DND-41 (cell line): ENCODE measurements at regions not wholly inside any gene's neighbourhood (a gene's known extent, or its start where the extent isn't known, plus 50 kb on each side); places are given as distances from the start of the nearest gene placed in this dataset.

Experiments
- ATAC-seq: fragments of 200-7000 bp; cut with Tn5 transposase; 3 replicates; pipeline ENCODE4 v1.9.1; 2021; ENCODE audit warnings: low read depth; ENCODE audit not compliant: insufficient read depth
- DNase-seq: peaks from one replicate; pipeline ENCODE4 v3.0.0-alpha.2; 2020
- H2AFZ ChIP-seq: 2 replicates; pipeline ENCODE4 v1.6.0; 2012; ENCODE audit warnings: low read depth, low read length
- H3K27ac ChIP-seq: 2 replicates; pipeline ENCODE4 v1.5.1; 2012; ENCODE audit warnings: low read length, inconsistent platforms
- H3K27me3 ChIP-seq: fragments of 200-600 bp; sonication (generic); 2 replicates; pipeline ENCODE4 v1.6.0; 2012; ENCODE audit warnings: low read length, mild to moderate bottlenecking, inconsistent platforms; ENCODE audit not compliant: insufficient read depth, poor library complexity
- H3K36me3 ChIP-seq: 2 replicates; pipeline ENCODE4 v1.5.1; 2012; ENCODE audit warnings: low read length, inconsistent platforms; ENCODE audit not compliant: insufficient read depth
- H3K4me1 ChIP-seq: 2 replicates; pipeline ENCODE4 v1.5.1; 2012; ENCODE audit warnings: mild to moderate bottlenecking, low read length; ENCODE audit not compliant: insufficient read depth
- H3K4me2 ChIP-seq: 2 replicates; pipeline ENCODE4 v1.6.0; 2012; ENCODE audit warnings: mild to moderate bottlenecking, moderate library complexity, low read length, inconsistent platforms; ENCODE audit not compliant: insufficient read depth
- H3K4me3 ChIP-seq, 2 experiments: fragments of 200-600 bp in 1 of 2; shearing (Covaris generic) in 1 of 2; 2 replicates each; pipeline ENCODE4 v1.5.1; 2012 to 2016; ENCODE audit warnings: inconsistent platforms in 2 of 2, low read length in 2 of 2, mild to moderate bottlenecking in 2 of 2, low read depth in 1 of 2, moderate library complexity in 1 of 2
- H3K79me2 ChIP-seq: 2 replicates; pipeline ENCODE4 v1.6.0; 2012; ENCODE audit warnings: low read length, inconsistent platforms; ENCODE audit not compliant: insufficient read depth
- H3K9ac ChIP-seq: 2 replicates; pipeline ENCODE4 v1.6.0; 2012; ENCODE audit warnings: low read depth, mild to moderate bottlenecking, inconsistent platforms, low read length, moderate library complexity
- H3K9me3 ChIP-seq: 2 replicates; pipeline ENCODE4 v1.5.1; 2012; ENCODE audit warnings: low read length, moderate library complexity, mild to moderate bottlenecking, inconsistent platforms; ENCODE audit not compliant: insufficient read depth, severe bottlenecking
- H4K20me1 ChIP-seq: 2 replicates; pipeline ENCODE4 v1.6.0; 2012; ENCODE audit warnings: low read length; ENCODE audit not compliant: insufficient read depth
- EZH2 ChIP-seq: IDR thresholded peaks from 3 replicates; pipeline ENCODE4 v1.6.1; 2012; ENCODE audit warnings: borderline replicate concordance, low read depth, mild to moderate bottlenecking, moderate library complexity, low read length, inconsistent platforms; ENCODE audit not compliant: severe bottlenecking
- TF ChIP-seq, protein P1 (sequence below): IDR thresholded peaks from 2 replicates; pipeline ENCODE4 v1.5.1; 2012; ENCODE audit warnings: borderline replicate concordance, low read length, moderate library complexity, mild to moderate bottlenecking; ENCODE audit not compliant: poor library complexity, severe bottlenecking; ENCODE audit errors: extremely low read depth

DNA sequence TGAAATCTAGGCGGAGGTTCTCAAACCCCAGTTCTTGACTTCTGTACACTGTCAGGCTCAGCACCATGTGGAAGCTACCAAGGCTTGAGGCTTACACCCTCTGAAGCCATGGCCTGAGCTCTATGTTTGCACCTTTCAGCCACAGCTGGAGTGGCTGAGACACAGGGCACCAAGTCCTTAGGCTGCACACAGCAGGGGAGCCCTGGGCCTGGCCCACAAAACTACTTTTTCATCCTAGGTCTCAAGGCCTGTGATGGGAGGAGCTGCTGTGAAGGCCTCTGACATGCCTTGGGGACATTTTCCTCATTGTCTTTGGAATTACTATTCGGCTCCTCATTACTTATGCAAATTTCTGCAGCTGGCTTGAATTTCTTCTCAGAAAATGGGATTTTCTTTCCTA, 503.2 kb upstream of the PCDH20 start:
- H3K79me2 ChIP-seq: no peaks in the 10 kb centered on the region
- H3K4me1 ChIP-seq: no peaks in the 10 kb centered on the region
- H3K4me3 ChIP-seq: no peak overlapping the region
- no peaks in the 10 kb centered on the region for H3K9me3 ChIP-seq
- no peak for TF ChIP-seq EZH2
- TF ChIP-seq, protein P1, sequence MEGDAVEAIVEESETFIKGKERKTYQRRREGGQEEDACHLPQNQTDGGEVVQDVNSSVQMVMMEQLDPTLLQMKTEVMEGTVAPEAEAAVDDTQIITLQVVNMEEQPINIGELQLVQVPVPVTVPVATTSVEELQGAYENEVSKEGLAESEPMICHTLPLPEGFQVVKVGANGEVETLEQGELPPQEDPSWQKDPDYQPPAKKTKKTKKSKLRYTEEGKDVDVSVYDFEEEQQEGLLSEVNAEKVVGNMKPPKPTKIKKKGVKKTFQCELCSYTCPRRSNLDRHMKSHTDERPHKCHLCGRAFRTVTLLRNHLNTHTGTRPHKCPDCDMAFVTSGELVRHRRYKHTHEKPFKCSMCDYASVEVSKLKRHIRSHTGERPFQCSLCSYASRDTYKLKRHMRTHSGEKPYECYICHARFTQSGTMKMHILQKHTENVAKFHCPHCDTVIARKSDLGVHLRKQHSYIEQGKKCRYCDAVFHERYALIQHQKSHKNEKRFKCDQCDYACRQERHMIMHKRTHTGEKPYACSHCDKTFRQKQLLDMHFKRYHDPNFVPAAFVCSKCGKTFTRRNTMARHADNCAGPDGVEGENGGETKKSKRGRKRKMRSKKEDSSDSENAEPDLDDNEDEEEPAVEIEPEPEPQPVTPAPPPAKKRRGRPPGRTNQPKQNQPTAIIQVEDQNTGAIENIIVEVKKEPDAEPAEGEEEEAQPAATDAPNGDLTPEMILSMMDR: no peak
- no peaks in the 10 kb centered on the region for H3K36me3 ChIP-seq
- H3K4me2 ChIP-seq: no peak overlapping the region
- H3K27ac ChIP-seq: no peak overlapping the region
- ATAC-seq: no peak
- H3K27me3 ChIP-seq: no peaks in the 10 kb centered on the region
- no peak for DNase-seq
- no peak overlapping the region for H2AFZ ChIP-seq
- H4K20me1 ChIP-seq: no peaks in the 10 kb centered on the region
- H3K9ac ChIP-seq: no peak overlapping the region

DNA sequence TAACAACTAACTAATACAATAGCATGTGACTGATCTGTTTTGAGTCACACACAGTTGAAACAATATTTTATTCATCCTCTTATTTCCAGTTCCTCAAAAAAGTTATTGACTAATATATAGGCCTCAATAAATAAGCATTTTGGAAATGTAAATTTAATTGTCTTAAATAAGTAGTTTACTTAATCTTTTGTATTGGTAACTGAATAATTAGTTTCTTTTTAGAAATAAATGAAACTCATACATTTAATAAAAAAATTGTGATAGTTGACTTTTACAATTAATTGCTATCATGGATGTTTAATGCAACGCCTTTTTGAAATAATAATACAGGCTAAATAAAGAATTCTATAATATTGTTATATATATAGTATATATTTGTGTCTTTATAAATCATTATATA, 500.8 kb upstream of the PCDH20 start:
- no peaks in the 10 kb centered on the region for H3K79me2 ChIP-seq
- H4K20me1 ChIP-seq: no peaks in the 10 kb centered on the region
- ATAC-seq: no peak
- no peaks in the 10 kb centered on the region for H3K4me1 ChIP-seq
- no peak overlapping the region for H3K4me2 ChIP-seq
- TF ChIP-seq, protein P1: no peak
- no peak for TF ChIP-seq EZH2
- DNase-seq: no peak
- no peak overlapping the region for H3K9ac ChIP-seq
- no peak overlapping the region for H2AFZ ChIP-seq
- no peak overlapping the region for H3K4me3 ChIP-seq
- H3K9me3 ChIP-seq: no peaks in the 10 kb centered on the region
- H3K27ac ChIP-seq: no peak overlapping the region
- no peaks in the 10 kb centered on the region for H3K36me3 ChIP-seq
- H3K27me3 ChIP-seq: no peaks in the 10 kb centered on the region

DNA sequence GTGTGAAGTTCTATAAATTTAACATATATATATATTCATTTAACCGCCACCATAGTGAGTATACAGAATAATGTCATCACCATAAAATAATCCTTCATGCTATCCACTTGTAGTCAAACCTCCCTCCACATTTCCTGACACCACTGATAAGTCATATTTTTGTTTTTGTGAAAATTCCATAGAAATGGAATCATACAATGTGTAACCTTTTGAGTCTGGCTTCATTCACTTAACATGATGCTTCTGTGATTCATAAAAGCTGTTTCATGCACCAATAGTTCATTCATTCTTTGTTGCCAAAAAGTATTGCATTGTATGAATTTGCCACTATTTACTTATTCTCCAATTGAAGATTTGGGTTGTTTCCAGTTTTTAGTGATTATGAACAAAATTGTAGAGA, 497.5 kb upstream of the PCDH20 start:
- DNase-seq: no peak
- Histone ChIP-seq H3K27ac (no peak overlapping the region), H3K4me1 (no peaks in the 10 kb centered on the region), H3K79me2 (no peaks in the 10 kb centered on the region), H2AFZ (no peak overlapping the region), H3K9me3 (no peaks in the 10 kb centered on the region), H4K20me1 (no peaks in the 10 kb centered on the region), H3K4me2 (no peak overlapping the region), H3K36me3 (no peaks in the 10 kb centered on the region), H3K27me3 (no peaks in the 10 kb centered on the region), H3K4me3 (no peak overlapping the region), H3K9ac (no peak overlapping the region)
- TF ChIP-seq, protein P1: no peak
- TF ChIP-seq EZH2: no peak
- no peak for ATAC-seq
